Fibroblast of upper back skin (primary cell): ENCODE measurements at regions not wholly inside any gene's neighbourhood (a gene's known extent, or its start where the extent isn't known, plus 50 kb on each side); places are given as distances from the start of the nearest gene placed in this dataset.
"Not testable (repeated sequence)": the region's sequence is repeated elsewhere in the genome, so short reads cannot be mapped to it uniquely, and the experiment has no call there.

Experiments
- DNase-seq: peaks from one replicate; pipeline ENCODE4 v3.0.0-alpha.2; 2013

GRCh38 chr18:3328532-3328931 is 66.6 kb downstream of the MYL12B start:
- DNase-seq = no peak

DNA sequence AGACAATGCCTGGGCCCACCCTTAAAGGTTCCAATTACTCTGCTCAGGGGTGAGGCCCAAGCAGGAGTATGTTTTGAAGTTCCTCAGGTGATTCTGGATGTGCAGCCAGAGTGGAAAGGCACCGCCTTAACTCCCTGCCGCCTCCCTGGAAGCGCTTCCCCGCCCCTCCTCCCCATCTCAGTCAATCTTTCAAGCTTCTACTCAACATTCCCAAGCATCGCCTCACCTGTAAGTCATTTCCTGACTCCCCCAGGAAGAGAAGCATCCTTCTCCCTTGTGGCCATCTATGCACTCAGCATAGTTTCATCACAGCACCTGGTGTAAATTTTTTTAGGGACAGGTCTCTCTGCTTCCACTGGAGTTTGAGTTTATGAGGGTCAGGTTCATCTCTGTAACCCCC is 67.5 kb downstream of the MYL12B start:
- peak; percentile 25 for DNase-seq

GRCh38 chr18:3329872-3330271 is 67.9 kb downstream of the MYL12B start:
- DNase-seq = peak; percentile 18

GRCh38 chr18:3330622-3331021 is 68.7 kb downstream of the MYL12B start:
- no peak for DNase-seq

DNA sequence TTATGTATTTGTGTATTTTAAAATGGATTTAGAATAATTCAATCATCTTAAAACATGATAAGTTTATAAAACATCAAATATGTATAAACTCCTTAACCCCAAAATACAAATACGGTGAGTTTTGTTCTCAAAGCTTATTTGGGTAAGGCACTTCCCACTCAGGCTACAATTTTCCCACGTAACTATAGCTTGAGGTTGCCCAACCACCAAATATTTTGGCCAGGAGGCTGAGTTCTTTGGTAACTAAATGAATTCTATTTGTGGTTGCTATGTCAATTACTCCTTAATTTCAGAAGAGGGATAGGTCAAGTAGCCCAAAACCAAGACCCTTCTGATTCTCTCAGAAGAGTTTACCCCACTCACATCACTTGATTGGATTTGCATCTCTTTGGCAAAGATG is 70.4 kb downstream of the MYL12B start:
- DNase-seq = no peak

- DNase-seq = no peak
These were observed 71.3 kb downstream of the MYL12B start for GRCh38 chr18:3333056-3333720.

DNA sequence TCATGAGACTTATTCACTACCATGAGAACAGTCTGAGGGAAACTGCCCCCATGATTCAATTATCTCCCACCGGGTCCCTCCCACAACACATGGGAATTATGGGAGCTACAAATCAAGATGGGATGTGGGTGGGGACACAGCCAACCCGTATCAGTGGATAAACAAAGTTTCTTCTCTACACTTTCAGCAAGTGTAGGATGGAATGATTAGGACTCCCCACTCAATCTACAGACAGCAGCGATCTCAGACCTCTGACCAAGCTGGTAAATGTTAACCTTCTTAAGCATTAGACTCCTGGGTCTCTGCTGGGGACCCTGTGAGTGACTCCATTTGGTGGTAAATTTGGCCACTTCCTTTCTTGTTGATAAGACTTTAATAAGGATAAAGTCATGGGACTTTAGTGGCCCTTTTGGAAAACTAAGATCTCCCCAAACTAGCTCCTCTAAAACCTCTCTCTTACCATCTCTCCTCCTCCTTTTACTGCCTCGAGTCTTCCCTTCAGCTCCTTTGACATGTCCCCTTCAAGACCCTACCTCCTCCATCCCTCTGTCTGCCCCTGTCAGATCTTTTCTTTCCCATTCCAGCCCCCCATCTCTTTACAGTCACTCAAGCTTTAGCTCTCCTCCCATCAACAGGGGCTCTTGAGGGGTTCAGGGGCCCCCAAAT is 71.9 kb downstream of the MYL12B start:
- no peak for DNase-seq

- no peak for DNase-seq
These were observed 78.2 kb downstream of the MYL12B start for GRCh38 chr18:3340015-3340681.

DNA sequence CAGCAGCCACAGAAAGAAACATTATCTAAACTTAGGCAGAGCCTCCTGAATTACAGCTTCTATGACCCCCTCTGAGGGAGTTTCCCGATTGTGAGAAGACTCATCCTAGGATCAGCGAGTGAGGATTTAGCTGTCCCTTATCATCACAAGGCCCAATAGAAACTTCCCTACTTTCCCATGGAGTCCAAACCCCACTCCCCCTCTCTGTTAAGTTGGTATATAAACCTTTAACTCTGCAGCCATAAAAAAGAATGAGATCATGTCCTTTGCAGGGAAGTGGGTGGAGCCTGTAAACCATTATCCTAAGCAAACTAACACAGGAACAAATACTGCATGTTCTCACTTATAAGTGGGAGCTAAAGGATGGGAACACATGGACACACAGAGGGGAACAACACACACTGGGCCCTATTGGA is 78.8 kb downstream of the MYL12B start:
- no peak for DNase-seq

DNA sequence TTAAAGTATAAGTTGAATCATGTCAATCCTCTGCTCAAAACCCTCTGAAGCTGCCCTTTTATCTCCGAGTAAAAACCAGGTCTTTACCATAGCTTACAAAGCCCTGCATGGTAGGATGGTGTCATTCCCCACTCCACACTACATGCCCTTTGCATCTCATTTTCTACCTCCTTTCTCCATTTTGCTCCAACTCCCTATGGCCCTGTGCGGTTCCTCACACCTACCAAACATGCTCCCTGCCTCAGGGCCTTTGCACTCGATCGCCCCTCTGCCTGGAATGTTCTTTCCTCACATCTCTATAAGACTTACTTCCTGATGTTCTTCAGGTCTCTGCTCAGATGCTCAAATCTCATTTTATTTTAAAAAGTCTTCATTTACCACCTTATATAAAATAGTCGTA is 80.7 kb downstream of the MYL12B start:
- DNase-seq = no peak

DNA sequence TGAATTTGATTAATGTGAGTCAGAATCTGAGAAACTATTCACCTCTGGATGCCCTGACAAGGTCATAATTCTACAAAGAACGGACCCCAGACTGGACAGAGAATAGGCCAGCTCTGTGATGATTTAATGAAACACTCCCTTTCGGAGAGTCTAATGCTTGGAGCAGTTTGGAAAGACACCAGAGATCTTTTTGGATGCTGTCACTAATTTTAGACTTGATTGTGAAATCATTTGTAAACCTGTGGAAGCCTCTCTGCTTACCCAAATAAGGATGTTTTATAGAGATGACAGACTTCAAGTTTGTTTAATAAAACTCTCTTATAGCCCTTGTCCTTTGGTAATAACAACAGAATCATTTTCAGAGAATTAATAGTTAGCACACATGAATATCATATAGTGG is 83.5 kb downstream of the MYL12B start:
- no peak for DNase-seq

DNA sequence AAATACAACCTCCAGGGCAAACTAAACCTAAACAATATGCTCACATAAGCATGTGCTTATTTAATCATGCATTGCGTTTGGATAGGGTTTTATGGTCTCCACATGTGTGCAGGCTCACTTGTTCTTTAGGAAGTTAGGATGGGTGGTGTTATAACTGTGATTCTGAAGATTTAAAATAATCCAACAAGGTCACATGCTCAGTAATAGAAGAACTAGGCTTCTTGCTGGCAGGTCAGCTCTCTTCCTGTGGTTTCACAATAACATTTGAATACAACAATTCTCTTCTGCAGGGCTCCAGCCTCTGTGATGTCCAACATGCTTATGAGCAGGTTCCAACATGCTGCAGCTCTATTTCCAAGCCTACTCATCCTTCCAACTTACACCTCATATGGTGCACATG is 84.0 kb downstream of the MYL12B start:
- DNase-seq = no peak

GRCh38 chr18:3346487-3346886 is 84.6 kb downstream of the MYL12B start:
- no peak for DNase-seq

- DNase-seq = no peak
These were observed 85.4 kb downstream of the MYL12B start for GRCh38 chr18:3347286-3347803.

DNA sequence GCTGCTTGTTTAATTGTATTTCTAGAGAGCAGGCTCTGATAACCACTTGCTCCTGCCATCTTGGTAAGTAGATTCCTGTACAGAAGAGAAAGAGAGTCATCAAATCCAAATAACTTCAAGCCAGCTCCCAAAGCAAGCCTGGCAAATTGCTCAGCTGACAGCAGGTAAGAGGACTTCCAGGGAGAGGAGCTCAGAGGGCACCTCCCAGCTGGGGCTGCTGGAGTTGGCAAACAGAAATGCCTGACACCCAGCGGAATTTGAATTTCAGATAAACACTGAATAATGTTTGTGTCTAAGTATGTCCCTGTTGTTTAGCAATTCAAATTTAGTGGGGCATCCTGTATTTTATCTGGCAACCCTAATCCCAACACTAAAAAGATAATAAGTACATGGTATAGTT is 86.2 kb downstream of the MYL12B start:
- no peak for DNase-seq

GRCh38 chr18:3349046-3349841 is 87.3 kb downstream of the MYL12B start:
- DNase-seq = not testable (repeated sequence)

- no peak for DNase-seq
These were observed 88.1 kb downstream of the MYL12B start for GRCh38 chr18:3350021-3350420.

- DNase-seq = no peak
These were observed 88.9 kb downstream of the MYL12B start for GRCh38 chr18:3350566-3351527.

GRCh38 chr18:3354506-3354905 is 92.6 kb downstream of the MYL12B start:
- DNase-seq = no peak

GRCh38 chr18:3356614-3357013 is 93.4 kb upstream of the TGIF1 start:
- DNase-seq = no peak

GRCh38 chr18:3357516-3357915 is 92.5 kb upstream of the TGIF1 start:
- no peak for DNase-seq

GRCh38 chr18:3358310-3358709 is 91.7 kb upstream of the TGIF1 start:
- DNase-seq = no peak
